ENCODE measurements at regions not wholly inside any gene's neighbourhood (a gene's known extent, or its start where the extent isn't known, plus 50 kb on each side); places are given as distances from the start of the nearest gene placed in this dataset. TPM values are rescaled to one million over a fixed set of nuclear protein-coding genes. Genes with fewer than 3 reads are reported as not detected.
"Not testable (repeated sequence)": the region's sequence is repeated elsewhere in the genome, so short reads cannot be mapped to it uniquely, and the experiment has no call there.

DNA sequence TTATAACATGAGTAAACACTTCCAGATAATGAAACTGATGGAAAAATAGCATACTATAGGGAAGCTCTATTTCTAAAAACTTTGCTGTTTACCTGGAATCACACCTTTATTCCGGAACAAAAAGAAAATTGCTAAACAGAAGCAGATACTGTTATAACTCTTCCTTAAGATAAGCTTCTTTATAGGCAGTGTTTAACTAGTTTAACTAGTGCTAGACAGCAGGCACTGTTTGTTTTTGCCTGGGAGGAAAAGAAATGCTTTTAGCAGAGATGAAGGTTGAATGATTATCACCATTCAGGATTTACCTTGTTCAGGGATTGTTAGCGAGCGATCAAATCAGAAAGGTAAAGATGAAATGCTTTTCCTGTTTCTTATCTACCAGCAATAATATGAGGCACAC lies 54.7 kb upstream of the PDPR start:
- POLR2A ChIA-PET; intact Hi-C loops (cut with micrococcal nuclease); CTCF ChIA-PET: not testable (repeated sequence)

DNA sequence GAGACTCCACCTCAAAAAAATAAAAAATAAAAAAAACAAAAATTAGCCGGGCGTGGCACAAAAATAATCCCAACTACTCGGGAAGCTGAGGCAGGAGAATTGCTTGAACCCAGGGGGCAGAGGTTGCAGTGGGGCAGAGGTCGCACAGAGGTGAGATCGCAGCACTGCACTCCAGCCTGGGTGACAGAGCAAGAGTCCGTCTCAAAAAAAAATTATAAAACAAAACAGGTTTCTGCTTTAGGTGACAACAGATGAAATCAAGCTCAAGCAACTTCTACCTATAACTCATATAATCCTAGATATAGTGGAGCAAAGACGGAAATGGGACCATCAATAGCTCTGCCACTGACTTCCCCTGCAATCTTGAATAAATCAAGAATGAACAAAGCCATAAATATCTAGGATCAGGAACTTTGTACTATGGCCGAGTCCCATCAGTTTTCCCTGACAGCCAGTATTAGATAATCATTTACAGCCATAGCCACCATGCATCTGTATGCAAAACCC lies 53.6 kb upstream of the PDPR start:
- DNase-seq; H3K27ac Mint-ChIP-seq; H3K9me3 Mint-ChIP-seq; H3K36me3 Mint-ChIP-seq; intact Hi-C loops (cut with micrococcal nuclease); POLR2A ChIA-PET; H3K4me3 Mint-ChIP-seq; CTCF ChIA-PET; H3K27me3 Mint-ChIP-seq: not testable (repeated sequence)
- peaks cover 13% of the 10 kb centered on the region for H3K4me1 Mint-ChIP-seq (ENCODE audit: low read depth)

More for the DNA sequence above, 54.7 kb upstream of the PDPR start:
- H3K36me3 Mint-ChIP-seq, H3K27me3 Mint-ChIP-seq, H3K4me3 Mint-ChIP-seq, DNase-seq, H3K9me3 Mint-ChIP-seq, H3K27ac Mint-ChIP-seq: not testable (repeated sequence)
- H3K4me1 Mint-ChIP-seq (ENCODE audit: low read depth): peaks cover 13% of the 10 kb centered on the region

DNA sequence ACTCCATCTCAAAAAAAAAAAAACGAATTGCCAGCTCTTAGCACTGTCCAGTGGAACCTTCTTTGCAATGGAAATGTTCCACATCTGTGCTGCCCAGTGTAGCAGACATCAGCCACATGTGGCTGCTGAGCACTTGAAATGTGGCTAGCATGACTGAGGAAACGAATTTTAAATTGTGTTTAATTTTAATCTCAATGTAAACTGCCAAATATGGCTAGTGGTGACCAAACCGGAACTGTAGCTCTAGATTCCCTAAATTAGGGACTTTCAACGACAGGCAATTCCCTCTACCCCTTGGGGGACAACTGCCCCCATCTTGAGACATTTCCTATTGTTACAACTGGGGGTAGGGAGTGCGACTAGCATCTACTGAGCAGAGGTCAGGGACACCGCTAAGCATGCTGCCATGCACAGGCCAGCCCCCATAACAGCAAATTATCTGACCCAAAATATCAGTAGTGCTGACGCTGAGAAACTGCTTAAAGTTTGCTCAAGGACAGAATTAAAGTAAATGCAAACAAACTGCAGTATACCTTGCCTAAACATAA lies 52.4 kb upstream of the PDPR start:
- H3K36me3 Mint-ChIP-seq; H3K9me3 Mint-ChIP-seq; POLR2A ChIA-PET; intact Hi-C loops (cut with micrococcal nuclease); H3K27me3 Mint-ChIP-seq; DNase-seq; H3K4me3 Mint-ChIP-seq; H3K27ac Mint-ChIP-seq; CTCF ChIA-PET: not testable (repeated sequence)
- H3K4me1 Mint-ChIP-seq (ENCODE audit: low read depth): peaks cover 15% of the 10 kb centered on the region

- POLR2A ChIA-PET; CTCF ChIA-PET; intact Hi-C loops (cut with micrococcal nuclease); H3K9me3 Mint-ChIP-seq; H3K36me3 Mint-ChIP-seq; H3K27ac Mint-ChIP-seq; H3K27me3 Mint-ChIP-seq; H3K4me3 Mint-ChIP-seq; DNase-seq: not testable (repeated sequence)
- peaks cover 14% of the 10 kb centered on the region for H3K4me1 Mint-ChIP-seq (ENCODE audit: low read depth)
Measured at GRCh38 chr16:70062947-70063346, 51.2 kb upstream of the PDPR start.

Small RNA genes lying in the stretch of these regions (microRNA-seq; reads per million reads assigned to microRNA genes)
- gene MIR1972-2 (ENCODE audit: borderline microRNAs expressed, borderline number of aligned reads, borderline replicate concordance): not detected
